Gastroesophageal sphincter (tissue), 4 donors: ENCODE measurements at regions not wholly inside any gene's neighbourhood (a gene's known extent, or its start where the extent isn't known, plus 50 kb on each side); places are given as distances from the start of the nearest gene placed in this dataset.

Source experiments
- ATAC-seq: fragments of 150-250 bp; one replicate; pipeline ENCODE4 v1.9.1; 2016; ENCODE audit warnings: mild to moderate bottlenecking, moderate library complexity
- H3K27ac ChIP-seq, 4 donors: fragments of 200-600 bp; sonication (generic) in 3 of 4; 1 replicate in 3 of 4; 2 replicates in 1 of 4; pipeline ENCODE4 v1.5.1; 2016 to 2019
- H3K27me3 ChIP-seq: fragments of 200-600 bp; sonication (generic); one replicate; pipeline ENCODE4 v1.5.1; 2019
- H3K36me3 ChIP-seq, 2 donors: fragments of 200-600 bp; sonication (generic); one replicate each; pipeline ENCODE4 v1.5.1; 2019; ENCODE audit warnings: control low read depth in 1 of 2
- H3K4me1 ChIP-seq, 3 donors: fragments of 200-600 bp; sonication (generic); 1 replicate in 2 of 3; 2 replicates in 1 of 3; pipeline ENCODE4 v1.5.1; 2016 to 2019; ENCODE audit warnings: control low read depth in 2 of 3
- H3K4me3 ChIP-seq, 2 donors: fragments of 200-600 bp; sonication (generic); one replicate each; pipeline ENCODE4 v1.5.1; 2019; ENCODE audit warnings: mild to moderate bottlenecking in 1 of 2, moderate library complexity in 1 of 2
- H3K9me3 ChIP-seq, 3 donors: fragments of 200-600 bp; sonication (generic); one replicate each; pipeline ENCODE4 v1.5.1; 2017 to 2019; ENCODE audit warnings: control low read depth in 2 of 3
- CTCF ChIP-seq, 4 experiments: fragments of 200-600 bp in 2 of 4; fragments of 450-650 bp in 2 of 4; sonication (generic) in 1 of 4; IDR thresholded peaks; one replicate each; pipeline ENCODE4 v1.5.1; 2017 to 2019; ENCODE audit warnings: antibody characterized with exemption in 4 of 4, mild to moderate bottlenecking in 2 of 4, moderate library complexity in 2 of 4
- EP300 ChIP-seq: sonication (generic); formaldehyde crosslinking; IDR thresholded peaks from one replicate; pipeline ENCODE4 v1.6.1; 2017; ENCODE audit warnings: antibody characterized with exemption, mild to moderate bottlenecking
- POLR2A ChIP-seq, 2 donors: fragments of 450-650 bp; IDR thresholded peaks; one replicate each; pipeline ENCODE4 v1.6.1; 2017; ENCODE audit warnings: antibody characterized with exemption in 2 of 2, mild to moderate bottlenecking in 2 of 2, moderate library complexity in 1 of 2
- POLR2AphosphoS5 ChIP-seq: sonication (generic); formaldehyde crosslinking; IDR thresholded peaks from one replicate; pipeline ENCODE4 v1.6.1; 2017; ENCODE audit warnings: antibody characterized with exemption
- WGBS, 2 donors: methylation state at CpG; one replicate each; pipeline ENCODE4 v1.1.5; 2018; ENCODE audit warnings: low coverage in 1 of 2; 5-methylcytosine and 5-hydroxymethylcytosine counted together

GRCh38 chr9:108245901-108246300 is 609.9 kb downstream of the ACTL7B start:
- 92 to 100% methylated on average over 1 of the region's 1 CpG for WGBS, 2 donors
- Histone ChIP-seq H3K27me3 (no peaks in the 10 kb centered on the region), H3K27ac (no peak overlapping the region), H3K36me3 (no peaks in the 10 kb centered on the region), H3K4me3 (no peak overlapping the region), H3K9me3 (no peaks in the 10 kb centered on the region), H3K4me1 (no peaks in the 10 kb centered on the region)
- TF ChIP-seq CTCF (IDR thresholded peaks at IDR 0.05) (no peak), POLR2AphosphoS5 (no peak), POLR2A (IDR thresholded peaks at IDR 0.05) (no peak), EP300 (no peak)
- ATAC-seq: no peak

- Histone ChIP-seq H3K27me3 (no peaks in the 10 kb centered on the region), H3K36me3 (no peaks in the 10 kb centered on the region), H3K9me3 (no peaks in the 10 kb centered on the region), H3K4me1 (no peaks in the 10 kb centered on the region), H3K27ac (no peak overlapping the region), H3K4me3 (no peak overlapping the region)
- 36 to 51% methylated on average over 2 of the region's 2 CpGs for WGBS, 2 donors
- no peak for ATAC-seq
- TF ChIP-seq POLR2A (IDR thresholded peaks at IDR 0.05): no peak
- TF ChIP-seq POLR2AphosphoS5: no peak
- TF ChIP-seq CTCF (IDR thresholded peaks at IDR 0.05): no peak
- no peak for TF ChIP-seq EP300
Measured at GRCh38 chr9:108245331-108245730, 610.5 kb downstream of the ACTL7B start.

GRCh38 chr9:108244686-108245085 is 611.1 kb downstream of the ACTL7B start:
- Histone ChIP-seq H3K4me1 (no peaks in the 10 kb centered on the region), H3K27ac (no peak overlapping the region), H3K4me3 (no peak overlapping the region), H3K36me3 (no peaks in the 10 kb centered on the region), H3K9me3 (no peaks in the 10 kb centered on the region), H3K27me3 (no peaks in the 10 kb centered on the region)
- no peak for ATAC-seq
- TF ChIP-seq CTCF (IDR thresholded peaks at IDR 0.05) (no peak), EP300 (no peak), POLR2A (IDR thresholded peaks at IDR 0.05) (no peak), POLR2AphosphoS5 (no peak)

GRCh38 chr9:108241384-108242073 is 614.3 kb downstream of the ACTL7B start:
- no peaks in the 10 kb centered on the region for H3K4me1 ChIP-seq
- no peak for TF ChIP-seq CTCF (IDR thresholded peaks at IDR 0.05)
- TF ChIP-seq EP300: no peak
- TF ChIP-seq POLR2A (IDR thresholded peaks at IDR 0.05): no peak
- TF ChIP-seq POLR2AphosphoS5: no peak
- no peaks in the 10 kb centered on the region for H3K36me3 ChIP-seq
- no peak overlapping the region for H3K4me3 ChIP-seq
- H3K27ac ChIP-seq: no peak overlapping the region
- ATAC-seq: no peak
- 83 to 93% methylated on average over 1 of the region's 1 CpG for WGBS, 2 donors
- no peaks in the 10 kb centered on the region for H3K9me3 ChIP-seq
- H3K27me3 ChIP-seq: no peaks in the 10 kb centered on the region

- TF ChIP-seq POLR2AphosphoS5 (no peak), EP300 (no peak), CTCF (IDR thresholded peaks at IDR 0.05) (no peak), POLR2A (IDR thresholded peaks at IDR 0.05) (no peak)
- 76 to 77% methylated on average over 2 of the region's 2 CpGs for WGBS, 2 donors
- Histone ChIP-seq H3K36me3 (no peaks in the 10 kb centered on the region), H3K9me3 (no peaks in the 10 kb centered on the region), H3K4me1 (no peaks in the 10 kb centered on the region), H3K27me3 (no peaks in the 10 kb centered on the region), H3K4me3 (no peak overlapping the region), H3K27ac (no peak overlapping the region)
- ATAC-seq: no peak
Measured at GRCh38 chr9:108239696-108240321, 616.0 kb downstream of the ACTL7B start.
